KMS-11 (cell line): ENCODE measurements at regions not wholly inside any gene's neighbourhood (a gene's known extent, or its start where the extent isn't known, plus 50 kb on each side); places are given as distances from the start of the nearest gene placed in this dataset.

ENCODE experiments used
- H2AFZ ChIP-seq: fragments of 200-600 bp; sonication (generic); 2 replicates; pipeline ENCODE4 v1.6.1; 2016; ENCODE audit warnings: antibody characterized with exemption, mixed run types, low read depth
- H3K27ac ChIP-seq: fragments of 200-600 bp; sonication (generic); 2 replicates; pipeline ENCODE4 v1.6.1; 2016; ENCODE audit warnings: mild to moderate bottlenecking, mixed run types
- H3K27me3 ChIP-seq: fragments of 200-600 bp; sonication (generic); 2 replicates; pipeline ENCODE4 v1.6.1; 2017; ENCODE audit warnings: mild to moderate bottlenecking, low read depth, mixed run types, moderate library complexity; ENCODE audit not compliant: insufficient read depth
- H3K36me3 ChIP-seq: fragments of 200-600 bp; sonication (generic); 2 replicates; pipeline ENCODE4 v1.6.1; 2017; ENCODE audit warnings: mild to moderate bottlenecking, mixed run types; ENCODE audit not compliant: insufficient read depth
- H3K4me1 ChIP-seq: fragments of 200-600 bp; sonication (generic); 2 replicates; pipeline ENCODE4 v1.6.1; 2016; ENCODE audit warnings: mild to moderate bottlenecking, low read depth, mixed run types; ENCODE audit not compliant: poor library complexity, severe bottlenecking
- H3K4me2 ChIP-seq: fragments of 200-600 bp; sonication (generic); 2 replicates; pipeline ENCODE4 v1.7.0; 2016; ENCODE audit warnings: mild to moderate bottlenecking, mixed run types
- H3K4me3 ChIP-seq: fragments of 200-600 bp; sonication (generic); IDR thresholded peaks from 2 replicates; pipeline ENCODE4 v1.6.1; 2017; ENCODE audit warnings: low read depth, low read length, mixed read lengths; ENCODE audit not compliant: insufficient read depth
- H3K79me2 ChIP-seq: fragments of 200-600 bp; sonication (generic); 2 replicates; pipeline ENCODE4 v1.6.1; 2016; ENCODE audit warnings: low read depth, mixed run types; ENCODE audit not compliant: insufficient read depth
- H3K9ac ChIP-seq: fragments of 200-600 bp; sonication (generic); 2 replicates; pipeline ENCODE4 v1.6.1; 2016; ENCODE audit warnings: mild to moderate bottlenecking, mixed run types
- H4K20me1 ChIP-seq: fragments of 200-600 bp; sonication (generic); 2 replicates; pipeline ENCODE4 v1.6.1; 2016; ENCODE audit warnings: mild to moderate bottlenecking, mixed run types; ENCODE audit not compliant: insufficient read depth
- TF ChIP-seq, protein P1 (sequence below): fragments of 200-600 bp; sonication (generic); conservative IDR thresholded peaks from 2 replicates; pipeline ENCODE4 v1.6.1; 2017; ENCODE audit warnings: low read depth, mild to moderate bottlenecking, antibody characterized with exemption, low read length, moderate library complexity, mixed read lengths

- Histone ChIP-seq H3K4me1 (no peaks in the 10 kb centered on the region), H2AFZ (no peak overlapping the region), H3K27ac (no peak overlapping the region), H3K9ac (no peak overlapping the region), H3K36me3 (no peaks in the 10 kb centered on the region), H3K4me2 (no peak overlapping the region), H3K4me3 (no peak overlapping the region), H3K79me2 (no peaks in the 10 kb centered on the region), H4K20me1 (no peaks in the 10 kb centered on the region), H3K27me3 (no peaks in the 10 kb centered on the region)
- TF ChIP-seq, protein P1, sequence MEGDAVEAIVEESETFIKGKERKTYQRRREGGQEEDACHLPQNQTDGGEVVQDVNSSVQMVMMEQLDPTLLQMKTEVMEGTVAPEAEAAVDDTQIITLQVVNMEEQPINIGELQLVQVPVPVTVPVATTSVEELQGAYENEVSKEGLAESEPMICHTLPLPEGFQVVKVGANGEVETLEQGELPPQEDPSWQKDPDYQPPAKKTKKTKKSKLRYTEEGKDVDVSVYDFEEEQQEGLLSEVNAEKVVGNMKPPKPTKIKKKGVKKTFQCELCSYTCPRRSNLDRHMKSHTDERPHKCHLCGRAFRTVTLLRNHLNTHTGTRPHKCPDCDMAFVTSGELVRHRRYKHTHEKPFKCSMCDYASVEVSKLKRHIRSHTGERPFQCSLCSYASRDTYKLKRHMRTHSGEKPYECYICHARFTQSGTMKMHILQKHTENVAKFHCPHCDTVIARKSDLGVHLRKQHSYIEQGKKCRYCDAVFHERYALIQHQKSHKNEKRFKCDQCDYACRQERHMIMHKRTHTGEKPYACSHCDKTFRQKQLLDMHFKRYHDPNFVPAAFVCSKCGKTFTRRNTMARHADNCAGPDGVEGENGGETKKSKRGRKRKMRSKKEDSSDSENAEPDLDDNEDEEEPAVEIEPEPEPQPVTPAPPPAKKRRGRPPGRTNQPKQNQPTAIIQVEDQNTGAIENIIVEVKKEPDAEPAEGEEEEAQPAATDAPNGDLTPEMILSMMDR: no peak
Measured at GRCh38 chr18:24561369-24561965, 101.0 kb downstream of the HRH4 start.

DNA sequence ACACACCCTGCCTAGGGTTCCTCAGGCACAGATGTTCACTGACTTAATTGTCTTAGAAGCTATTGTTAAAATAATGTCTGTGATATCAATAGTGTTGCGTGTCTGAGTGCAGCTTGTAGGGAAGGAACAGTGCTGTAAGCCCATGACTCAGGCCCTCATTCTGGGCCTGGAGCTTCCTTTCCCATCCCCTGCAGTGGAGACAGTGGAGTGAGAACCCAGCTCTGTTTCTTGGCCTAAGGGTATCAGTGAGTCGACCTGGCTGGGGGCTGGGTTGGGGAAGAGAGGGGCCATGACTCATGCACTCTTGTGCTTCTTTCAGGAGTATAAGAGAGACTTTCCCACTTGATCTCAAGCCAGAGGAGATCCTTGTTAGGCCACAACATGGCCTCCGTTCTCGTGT is 106.8 kb downstream of the HRH4 start:
- no peaks in the 10 kb centered on the region for H3K36me3 ChIP-seq
- no peaks in the 10 kb centered on the region for H3K79me2 ChIP-seq
- TF ChIP-seq, protein P1: no peak
- no peak overlapping the region for H3K4me3 ChIP-seq
- no peaks in the 10 kb centered on the region for H4K20me1 ChIP-seq
- H2AFZ ChIP-seq: no peak overlapping the region
- H3K27ac ChIP-seq: no peak overlapping the region
- no peaks in the 10 kb centered on the region for H3K4me1 ChIP-seq
- H3K4me2 ChIP-seq: no peak overlapping the region
- no peak overlapping the region for H3K9ac ChIP-seq
- no peaks in the 10 kb centered on the region for H3K27me3 ChIP-seq

DNA sequence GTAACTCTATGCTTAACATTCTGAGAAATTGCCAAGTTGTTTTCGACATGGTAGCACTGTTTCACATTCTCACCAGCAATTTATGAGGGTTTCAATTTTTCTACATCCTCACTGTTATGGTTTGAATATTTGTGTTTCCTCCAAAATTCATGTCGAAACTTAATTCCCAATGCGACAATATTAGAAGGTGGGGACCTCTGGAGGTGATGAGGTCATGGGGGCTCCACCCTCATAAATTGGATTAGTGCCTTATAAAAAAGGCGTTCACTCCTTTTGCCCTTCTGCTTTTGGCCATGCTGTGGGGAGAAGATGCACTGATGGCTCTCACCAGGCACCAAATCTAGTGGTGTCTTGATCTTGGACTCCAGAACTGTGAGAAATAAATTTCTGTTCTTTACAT is 110.3 kb downstream of the HRH4 start:
- Histone ChIP-seq H3K4me1 (no peaks in the 10 kb centered on the region), H3K4me3 (no peak overlapping the region), H3K4me2 (no peak overlapping the region), H3K9ac (no peak overlapping the region), H4K20me1 (no peaks in the 10 kb centered on the region), H3K79me2 (no peaks in the 10 kb centered on the region), H3K27ac (no peak overlapping the region), H3K36me3 (no peaks in the 10 kb centered on the region), H2AFZ (no peak overlapping the region), H3K27me3 (no peaks in the 10 kb centered on the region)
- TF ChIP-seq, protein P1: no peak

DNA sequence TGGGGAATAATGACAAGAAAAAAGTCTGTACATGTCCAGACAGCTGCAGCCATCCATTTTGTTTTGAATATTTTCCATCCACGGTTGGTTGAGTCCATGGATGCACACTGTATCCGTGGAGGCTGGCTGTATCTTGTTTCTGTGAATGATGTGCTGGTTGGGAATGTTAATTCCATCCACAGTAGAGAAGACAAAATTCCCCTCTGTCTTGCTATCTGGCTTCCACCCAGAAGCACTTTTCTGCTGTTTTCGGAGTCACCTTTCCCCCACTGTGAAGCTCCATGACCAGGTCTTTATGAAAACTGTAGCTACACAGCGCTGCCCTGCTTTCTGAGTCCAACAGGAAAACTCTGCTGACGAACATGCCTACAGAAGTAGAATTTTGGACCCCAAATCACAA is 122.3 kb downstream of the HRH4 start:
- Histone ChIP-seq H3K9ac (no peak overlapping the region), H3K4me1 (no peaks in the 10 kb centered on the region), H3K79me2 (no peaks in the 10 kb centered on the region), H2AFZ (no peak overlapping the region), H3K4me3 (no peak overlapping the region), H3K27me3 (no peaks in the 10 kb centered on the region), H3K27ac (no peak overlapping the region), H4K20me1 (no peaks in the 10 kb centered on the region), H3K4me2 (no peak overlapping the region), H3K36me3 (no peaks in the 10 kb centered on the region)
- TF ChIP-seq, protein P1: no peak
